GM23338 (cell line): ENCODE measurements at regions not wholly inside any gene's neighbourhood (a gene's known extent, or its start where the extent isn't known, plus 50 kb on each side); places are given as distances from the start of the nearest gene placed in this dataset.

Experiments
- CREB1 ChIP-seq: fragments of 250-450 bp; sonication (Bioruptor Pico); IDR thresholded peaks from 2 replicates; pipeline ENCODE4 v1.5.0; 2020; ENCODE audit warnings: low read depth, mild to moderate bottlenecking, moderate library complexity
- CTCF ChIP-seq, 2 experiments: fragments of 200-600 bp in 1 of 2; sonication (generic) in 1 of 2; conservative IDR thresholded peaks; 2 replicates each; pipeline versions ENCODE4 v1.5.1 to v1.6.1; 2016 to 2017; ENCODE audit warnings: antibody characterized with exemption in 2 of 2, low read depth in 2 of 2, mild to moderate bottlenecking in 2 of 2, moderate library complexity in 1 of 2
- ETS1 ChIP-seq: IDR thresholded peaks from 2 replicates; pipeline ENCODE4 v1.6.1; 2016; ENCODE audit warnings: antibody characterized with exemption
- EZH2 ChIP-seq: fragments of 200-600 bp; sonication (generic); IDR thresholded peaks from one replicate; pipeline ENCODE4 v1.8.0; 2017; ENCODE audit warnings: antibody characterized with exemption, mild to moderate bottlenecking, low read depth; ENCODE audit not compliant: unreplicated experiment
- EZH2phosphoT487 ChIP-seq: fragments of 200-600 bp; sonication (generic); IDR thresholded peaks from one replicate; pipeline ENCODE4 v1.8.1; 2018; ENCODE audit warnings: antibody characterized with exemption; ENCODE audit not compliant: unreplicated experiment
- JUNB ChIP-seq: IDR thresholded peaks from one replicate; pipeline ENCODE4 v1.6.1; 2016; ENCODE audit warnings: antibody characterized with exemption; ENCODE audit not compliant: unreplicated experiment
- NANOG ChIP-seq: IDR thresholded peaks from 2 replicates; pipeline ENCODE4 v1.6.1; 2016; ENCODE audit warnings: antibody characterized with exemption, borderline replicate concordance
- POLR2AphosphoS5 ChIP-seq: IDR thresholded peaks from 2 replicates; pipeline ENCODE4 v1.6.1; 2016; ENCODE audit warnings: antibody characterized with exemption, low read depth
- REST ChIP-seq: IDR thresholded peaks from one replicate; pipeline ENCODE4 v1.6.1; 2018; ENCODE audit warnings: antibody characterized with exemption; ENCODE audit not compliant: unreplicated experiment
- STAT1 ChIP-seq: IDR thresholded peaks from one replicate; pipeline ENCODE4 v1.6.1; 2016; ENCODE audit warnings: antibody characterized with exemption; ENCODE audit not compliant: unreplicated experiment
- ZNF331 ChIP-seq: fragments of 250-450 bp; sonication (Bioruptor Pico); IDR thresholded peaks from 2 replicates; pipeline ENCODE4 v1.5.0; 2020; ENCODE audit warnings: low read depth, mild to moderate bottlenecking, moderate library complexity
- ZNF462 ChIP-seq: fragments of 250-450 bp; sonication (Bioruptor Pico); IDR thresholded peaks from 2 replicates; pipeline ENCODE4 v1.5.0; 2020; ENCODE audit warnings: mild to moderate bottlenecking, moderate library complexity

- no peak for TF ChIP-seq NANOG
- no peak for TF ChIP-seq REST
- no peak for TF ChIP-seq EZH2phosphoT487
- TF ChIP-seq CTCF (conservative IDR thresholded peaks at IDR 0.05; ENCODE audit: low read depth in 2 of 2) = no peak
- TF ChIP-seq POLR2AphosphoS5 = no peak
- no peak for TF ChIP-seq CREB1
- TF ChIP-seq ETS1 = no peak
- TF ChIP-seq EZH2 = no peak
- no peak for TF ChIP-seq JUNB
- no peak for TF ChIP-seq ZNF331 (CRISPR knock-in tag)
- no peak for TF ChIP-seq STAT1
- no peak for TF ChIP-seq ZNF462 (CRISPR knock-in tag)
Observed at GRCh38 chr14:34325493-34325892, 136.5 kb downstream of the SPTSSA start.
